ENCODE measurements at regions not wholly inside any gene's neighbourhood (a gene's known extent, or its start where the extent isn't known, plus 50 kb on each side); places are given as distances from the start of the nearest gene placed in this dataset.

DNA sequence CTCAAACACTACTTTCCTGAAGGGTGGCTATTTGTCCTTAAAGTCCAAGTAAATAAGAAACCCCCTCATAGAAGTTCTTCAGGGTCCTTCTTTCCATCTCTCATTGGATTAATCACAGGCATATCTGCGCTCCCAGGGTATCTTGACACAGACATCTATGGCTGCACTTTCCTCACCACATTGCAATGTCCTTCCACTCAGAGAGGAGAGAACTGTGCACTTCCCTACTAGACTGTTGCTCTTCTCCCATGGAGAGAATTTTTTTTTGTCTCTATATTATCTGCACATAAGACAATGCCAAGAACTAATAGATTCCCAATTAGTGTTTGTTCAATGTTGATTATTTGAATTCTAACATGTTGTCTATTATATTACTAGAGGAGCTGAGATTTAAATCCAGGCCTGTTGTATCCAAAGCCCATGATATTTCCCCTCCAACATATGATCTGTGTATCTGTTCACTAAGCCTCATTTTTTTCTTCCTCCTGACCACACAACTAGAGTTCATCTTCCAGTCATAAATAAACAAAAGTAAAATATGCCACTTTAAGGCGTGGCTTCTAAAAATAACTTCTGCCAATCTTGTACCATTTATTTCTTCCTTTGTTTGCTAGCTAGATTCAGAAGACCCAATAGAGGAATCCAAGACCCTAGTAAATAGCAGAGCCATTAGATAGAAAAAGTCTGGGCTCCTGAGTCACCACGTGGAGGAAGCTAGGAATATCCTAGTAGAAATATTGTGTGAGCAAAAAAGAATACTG lies 61.5 kb upstream of the FAM241A start:
- no peak for FAIRE-seq
- H3K9ac ChIP-seq (ENCODE audit: control insufficient read depth, insufficient read depth, low read length) = no peak overlapping the region
- POLR2A ChIA-PET = no interaction called here
- RAD21 ChIA-PET (ENCODE audit: unreplicated experiment) = interaction anchor here (0.5 kb wide), 2 partner anchors 250 to 252 kb away, joined by 3 to 4 read pairs; no protein-coding TSS in a partner anchor
- CTCF ChIA-PET = interaction anchor here (1.0 to 1.9 kb wide), 3 partner anchors 10 to 229 kb away, joined by 3 to 11 read pairs (median 6); no protein-coding TSS in a partner anchor
- no peak for ATAC-seq
- SMC1A ChIA-PET (ENCODE audit: uncharacterized antibody, unreplicated experiment) = interaction anchor here (3.0 kb wide), 1 partner anchor 14 kb away, joined by 10 read pairs; no protein-coding TSS in a partner anchor
- no peak overlapping the region for H3K4me2 ChIP-seq (ENCODE audit: control insufficient read depth, insufficient read depth)
- H3K9me3 ChIP-seq (replicated peaks; ENCODE audit: control insufficient read depth, insufficient read depth, low read length) = no peaks in the 10 kb centered on the region
- no peak for DNase-seq (ENCODE audit: low read depth, low spot score)
- H2AFZ ChIP-seq (ENCODE audit: control insufficient read depth, low read depth, low read length) = no peak overlapping the region
- H3K27me3 ChIP-seq (replicated peaks in 1 of 2; ENCODE audit: control insufficient read depth in 2 of 2, insufficient read depth in 2 of 2, low read length in 1 of 2) = no peaks in the 10 kb centered on the region
- no peak overlapping the region for H3K4me3 ChIP-seq
- no peaks in the 10 kb centered on the region for H3K79me2 ChIP-seq (ENCODE audit: control insufficient read depth, insufficient read depth, low read length)
- BruUV-seq (replicated peaks) = no TSS peak
- whole genome bisulfite sequencing (ENCODE audit: insufficient coverage, insufficient replicate concordance, low lambda C conversion rate, missing lambda C conversion rate) = 76% methylated on average over 3 of the region's 3 CpGs
- no peaks in the 10 kb centered on the region for H4K20me1 ChIP-seq (ENCODE audit: control insufficient read depth, insufficient read depth)
- H3K4me1 ChIP-seq (ENCODE audit: control insufficient read depth, insufficient read depth, low read length) = 0 out of 2 replicates have a peak, but pooled peaks cover 4% of the 10 kb centered on the region
- H3K36me3 ChIP-seq (ENCODE audit: control insufficient read depth in 2 of 2, insufficient read depth in 2 of 2, low read length in 1 of 2) = no peaks in the 10 kb centered on the region
- H3K27ac ChIP-seq (ENCODE audit: control insufficient read depth, insufficient read depth) = no peak overlapping the region
- in situ Hi-C loops (cut with MboI) = loop anchor here (10.0 kb wide), 1 partner anchor 671 kb away; no protein-coding TSS in a partner anchor
- intact Hi-C loops (cut with micrococcal nuclease; ENCODE audit: unreplicated experiment) = no loop called here
- TF ChIP-seq CREB1 (IDR thresholded peaks at IDR 0.05; ENCODE audit: low read depth) = no peak
- TF ChIP-seq, protein P1, sequence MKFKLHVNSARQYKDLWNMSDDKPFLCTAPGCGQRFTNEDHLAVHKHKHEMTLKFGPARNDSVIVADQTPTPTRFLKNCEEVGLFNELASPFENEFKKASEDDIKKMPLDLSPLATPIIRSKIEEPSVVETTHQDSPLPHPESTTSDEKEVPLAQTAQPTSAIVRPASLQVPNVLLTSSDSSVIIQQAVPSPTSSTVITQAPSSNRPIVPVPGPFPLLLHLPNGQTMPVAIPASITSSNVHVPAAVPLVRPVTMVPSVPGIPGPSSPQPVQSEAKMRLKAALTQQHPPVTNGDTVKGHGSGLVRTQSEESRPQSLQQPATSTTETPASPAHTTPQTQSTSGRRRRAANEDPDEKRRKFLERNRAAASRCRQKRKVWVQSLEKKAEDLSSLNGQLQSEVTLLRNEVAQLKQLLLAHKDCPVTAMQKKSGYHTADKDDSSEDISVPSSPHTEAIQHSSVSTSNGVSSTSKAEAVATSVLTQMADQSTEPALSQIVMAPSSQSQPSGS (IDR thresholded peaks at IDR 0.05; ENCODE audit: low read length) = no peak
- TF ChIP-seq, protein P2, sequence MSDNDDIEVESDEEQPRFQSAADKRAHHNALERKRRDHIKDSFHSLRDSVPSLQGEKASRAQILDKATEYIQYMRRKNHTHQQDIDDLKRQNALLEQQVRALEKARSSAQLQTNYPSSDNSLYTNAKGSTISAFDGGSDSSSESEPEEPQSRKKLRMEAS (IDR thresholded peaks at IDR 0.05; ENCODE audit: low read depth, low read length) = no peak
- TF ChIP-seq MYB (IDR thresholded peaks at IDR 0.05; ENCODE audit: borderline replicate concordance, low read depth, low read length) = no peak
- TF ChIP-seq, protein P3, sequence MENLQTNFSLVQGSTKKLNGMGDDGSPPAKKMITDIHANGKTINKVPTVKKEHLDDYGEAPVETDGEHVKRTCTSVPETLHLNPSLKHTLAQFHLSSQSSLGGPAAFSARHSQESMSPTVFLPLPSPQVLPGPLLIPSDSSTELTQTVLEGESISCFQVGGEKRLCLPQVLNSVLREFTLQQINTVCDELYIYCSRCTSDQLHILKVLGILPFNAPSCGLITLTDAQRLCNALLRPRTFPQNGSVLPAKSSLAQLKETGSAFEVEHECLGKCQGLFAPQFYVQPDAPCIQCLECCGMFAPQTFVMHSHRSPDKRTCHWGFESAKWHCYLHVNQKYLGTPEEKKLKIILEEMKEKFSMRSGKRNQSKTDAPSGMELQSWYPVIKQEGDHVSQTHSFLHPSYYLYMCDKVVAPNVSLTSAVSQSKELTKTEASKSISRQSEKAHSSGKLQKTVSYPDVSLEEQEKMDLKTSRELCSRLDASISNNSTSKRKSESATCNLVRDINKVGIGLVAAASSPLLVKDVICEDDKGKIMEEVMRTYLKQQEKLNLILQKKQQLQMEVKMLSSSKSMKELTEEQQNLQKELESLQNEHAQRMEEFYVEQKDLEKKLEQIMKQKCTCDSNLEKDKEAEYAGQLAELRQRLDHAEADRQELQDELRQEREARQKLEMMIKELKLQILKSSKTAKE (IDR thresholded peaks at IDR 0.05; ENCODE audit: low read depth, poor library complexity, severe bottlenecking) = no peak
- no peak for TF ChIP-seq POLR2A (IDR thresholded peaks at IDR 0.05; ENCODE audit: low read depth, low read length)
- no peak for TF ChIP-seq IRF4 (IDR thresholded peaks at IDR 0.05; ENCODE audit: low read depth, low read length)
- TF ChIP-seq, protein P4, sequence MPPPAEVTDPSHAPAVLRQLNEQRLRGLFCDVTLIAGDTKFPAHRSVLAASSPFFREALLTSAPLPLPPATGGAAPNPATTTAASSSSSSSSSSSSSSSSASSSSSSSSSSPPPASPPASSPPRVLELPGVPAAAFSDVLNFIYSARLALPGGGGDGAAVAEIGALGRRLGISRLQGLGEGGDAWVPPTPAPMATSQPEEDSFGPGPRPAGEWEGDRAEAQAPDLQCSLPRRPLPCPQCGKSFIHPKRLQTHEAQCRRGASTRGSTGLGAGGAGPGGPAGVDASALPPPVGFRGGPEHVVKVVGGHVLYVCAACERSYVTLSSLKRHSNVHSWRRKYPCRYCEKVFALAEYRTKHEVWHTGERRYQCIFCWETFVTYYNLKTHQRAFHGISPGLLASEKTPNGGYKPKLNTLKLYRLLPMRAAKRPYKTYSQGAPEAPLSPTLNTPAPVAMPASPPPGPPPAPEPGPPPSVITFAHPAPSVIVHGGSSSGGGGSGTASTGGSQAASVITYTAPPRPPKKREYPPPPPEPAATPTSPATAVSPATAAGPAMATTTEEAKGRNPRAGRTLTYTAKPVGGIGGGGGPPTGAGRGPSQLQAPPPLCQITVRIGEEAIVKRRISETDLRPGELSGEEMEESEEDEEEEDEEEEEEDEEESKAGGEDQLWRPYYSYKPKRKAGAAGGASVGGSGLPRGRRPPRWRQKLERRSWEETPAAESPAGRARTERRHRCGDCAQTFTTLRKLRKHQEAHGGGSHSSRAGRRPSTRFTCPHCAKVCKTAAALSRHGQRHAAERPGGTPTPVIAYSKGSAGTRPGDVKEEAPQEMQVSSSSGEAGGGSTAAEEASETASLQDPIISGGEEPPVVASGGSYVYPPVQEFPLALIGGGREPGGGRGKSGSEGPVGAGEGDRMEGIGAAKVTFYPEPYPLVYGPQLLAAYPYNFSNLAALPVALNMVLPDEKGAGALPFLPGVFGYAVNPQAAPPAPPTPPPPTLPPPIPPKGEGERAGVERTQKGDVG (CRISPR knock-in tag; IDR thresholded peaks at IDR 0.05) = no peak
- TF ChIP-seq, protein P5, sequence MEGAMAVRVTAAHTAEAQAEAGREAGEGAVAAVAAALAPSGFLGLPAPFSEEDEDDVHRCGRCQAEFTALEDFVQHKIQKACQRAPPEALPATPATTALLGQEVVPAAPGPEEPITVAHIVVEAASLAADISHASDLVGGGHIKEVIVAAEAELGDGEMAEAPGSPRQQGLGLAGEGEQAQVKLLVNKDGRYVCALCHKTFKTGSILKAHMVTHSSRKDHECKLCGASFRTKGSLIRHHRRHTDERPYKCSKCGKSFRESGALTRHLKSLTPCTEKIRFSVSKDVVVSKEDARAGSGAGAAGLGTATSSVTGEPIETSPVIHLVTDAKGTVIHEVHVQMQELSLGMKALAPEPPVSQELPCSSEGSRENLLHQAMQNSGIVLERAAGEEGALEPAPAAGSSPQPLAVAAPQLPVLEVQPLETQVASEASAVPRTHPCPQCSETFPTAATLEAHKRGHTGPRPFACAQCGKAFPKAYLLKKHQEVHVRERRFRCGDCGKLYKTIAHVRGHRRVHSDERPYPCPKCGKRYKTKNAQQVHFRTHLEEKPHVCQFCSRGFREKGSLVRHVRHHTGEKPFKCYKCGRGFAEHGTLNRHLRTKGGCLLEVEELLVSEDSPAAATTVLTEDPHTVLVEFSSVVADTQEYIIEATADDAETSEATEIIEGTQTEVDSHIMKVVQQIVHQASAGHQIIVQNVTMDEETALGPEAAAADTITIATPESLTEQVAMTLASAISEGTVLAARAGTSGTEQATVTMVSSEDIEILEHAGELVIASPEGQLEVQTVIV (IDR thresholded peaks at IDR 0.05; ENCODE audit: borderline replicate concordance, partially characterized antibody) = no peak
- TF ChIP-seq ZSCAN29 (IDR thresholded peaks at IDR 0.05) = no peak
- no peak for TF ChIP-seq YY1 (IDR thresholded peaks at IDR 0.05; ENCODE audit: low read depth, low read length)
- no peak for TF ChIP-seq NBN (IDR thresholded peaks at IDR 0.05)
